ENCODE measurements at regions not wholly inside any gene's neighbourhood (a gene's known extent, or its start where the extent isn't known, plus 50 kb on each side); places are given as distances from the start of the nearest gene placed in this dataset.

- WGBS, 2 donors: 50 to 78% methylated on average over 2 of the region's 2 CpGs
- H3K9ac ChIP-seq (ENCODE audit: insufficient read depth in 1 of 2, low read length in 2 of 2): no peak overlapping the region
- H3K4me3 ChIP-seq: no peak overlapping the region
- no peak for DNase-seq
- no peaks in the 10 kb centered on the region for H3K4me1 ChIP-seq (ENCODE audit: control insufficient read depth in 5 of 5, insufficient read depth in 5 of 5, low read length in 5 of 5)
- no peak overlapping the region for H3K27ac ChIP-seq (ENCODE audit: low read depth in 1 of 2, low read length in 1 of 2)
- H3K27me3 ChIP-seq (ENCODE audit: control insufficient read depth in 3 of 3, insufficient read depth in 3 of 3, low read length in 2 of 3): no peaks in the 10 kb centered on the region
- ATAC-seq (ENCODE audit: insufficient read depth, low FRiP score): no peak
- H3K9me3 ChIP-seq (ENCODE audit: control insufficient read depth in 4 of 4, insufficient read depth in 3 of 4, low read length in 3 of 4): no peaks in the 10 kb centered on the region
- TF ChIP-seq, protein P1, sequence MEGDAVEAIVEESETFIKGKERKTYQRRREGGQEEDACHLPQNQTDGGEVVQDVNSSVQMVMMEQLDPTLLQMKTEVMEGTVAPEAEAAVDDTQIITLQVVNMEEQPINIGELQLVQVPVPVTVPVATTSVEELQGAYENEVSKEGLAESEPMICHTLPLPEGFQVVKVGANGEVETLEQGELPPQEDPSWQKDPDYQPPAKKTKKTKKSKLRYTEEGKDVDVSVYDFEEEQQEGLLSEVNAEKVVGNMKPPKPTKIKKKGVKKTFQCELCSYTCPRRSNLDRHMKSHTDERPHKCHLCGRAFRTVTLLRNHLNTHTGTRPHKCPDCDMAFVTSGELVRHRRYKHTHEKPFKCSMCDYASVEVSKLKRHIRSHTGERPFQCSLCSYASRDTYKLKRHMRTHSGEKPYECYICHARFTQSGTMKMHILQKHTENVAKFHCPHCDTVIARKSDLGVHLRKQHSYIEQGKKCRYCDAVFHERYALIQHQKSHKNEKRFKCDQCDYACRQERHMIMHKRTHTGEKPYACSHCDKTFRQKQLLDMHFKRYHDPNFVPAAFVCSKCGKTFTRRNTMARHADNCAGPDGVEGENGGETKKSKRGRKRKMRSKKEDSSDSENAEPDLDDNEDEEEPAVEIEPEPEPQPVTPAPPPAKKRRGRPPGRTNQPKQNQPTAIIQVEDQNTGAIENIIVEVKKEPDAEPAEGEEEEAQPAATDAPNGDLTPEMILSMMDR (IDR thresholded peaks at IDR 0.05; ENCODE audit: control extremely low read depth, extremely low read depth): no peak
- H3K36me3 ChIP-seq (ENCODE audit: control insufficient read depth in 4 of 4, insufficient read depth in 4 of 4, low read length in 4 of 4): no peaks in the 10 kb centered on the region
Observed at GRCh38 chr4:104549736-104550135, 55.0 kb upstream of the CXXC4 start.

DNA sequence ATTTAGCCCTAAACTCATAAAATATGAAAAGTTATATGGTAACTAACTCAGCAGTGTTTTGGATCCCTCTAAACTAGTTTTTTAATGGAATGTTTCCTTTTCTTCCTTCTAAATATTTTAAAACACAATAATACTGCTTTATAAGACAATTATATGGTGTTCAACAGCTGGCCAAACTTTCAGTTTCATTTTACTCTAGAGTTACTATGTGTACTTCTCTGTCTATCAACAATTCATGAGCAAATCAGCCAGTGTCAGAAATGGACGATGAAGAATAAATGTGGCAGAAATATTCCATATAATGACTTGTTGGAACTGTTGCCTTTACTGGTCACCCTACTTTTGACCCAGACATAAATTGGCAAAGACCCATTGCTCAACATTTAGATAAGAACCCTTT, 64.8 kb upstream of the CXXC4 start:
- Histone ChIP-seq H3K4me3 (no peak overlapping the region), H3K9ac (ENCODE audit: insufficient read depth in 1 of 2, low read length in 2 of 2) (no peak overlapping the region), H3K27me3 (ENCODE audit: control insufficient read depth in 3 of 3, insufficient read depth in 3 of 3, low read length in 2 of 3) (no peaks in the 10 kb centered on the region), H3K4me1 (ENCODE audit: control insufficient read depth in 5 of 5, insufficient read depth in 5 of 5, low read length in 5 of 5) (no peaks in the 10 kb centered on the region), H3K9me3 (ENCODE audit: control insufficient read depth in 4 of 4, insufficient read depth in 3 of 4, low read length in 3 of 4) (no peaks in the 10 kb centered on the region), H3K27ac (ENCODE audit: low read depth in 1 of 2, low read length in 1 of 2) (no peak overlapping the region), H3K36me3 (ENCODE audit: control insufficient read depth in 4 of 4, insufficient read depth in 4 of 4, low read length in 4 of 4) (no peaks in the 10 kb centered on the region)
- WGBS, 2 donors: 54 to 83% methylated on average over 1 of the region's 1 CpG
- DNase-seq: peak in 1 of 3 donors; percentile 14
- no peak for ATAC-seq (ENCODE audit: insufficient read depth, low FRiP score)
- TF ChIP-seq, protein P1 (IDR thresholded peaks at IDR 0.05; ENCODE audit: control extremely low read depth, extremely low read depth): no peak

GRCh38 chr4:104571341-104571740, 76.6 kb upstream of the CXXC4 start:
- no peak overlapping the region for H3K4me3 ChIP-seq
- TF ChIP-seq, protein P1 (IDR thresholded peaks at IDR 0.05; ENCODE audit: control extremely low read depth, extremely low read depth): no peak
- no peak overlapping the region for H3K27ac ChIP-seq (ENCODE audit: low read depth in 1 of 2, low read length in 1 of 2)
- H3K9ac ChIP-seq (ENCODE audit: insufficient read depth in 1 of 2, low read length in 2 of 2): no peak overlapping the region
- ATAC-seq (ENCODE audit: insufficient read depth, low FRiP score) (no peak), DNase-seq (no peak)
- H3K4me1 ChIP-seq (ENCODE audit: control insufficient read depth in 5 of 5, insufficient read depth in 5 of 5, low read length in 5 of 5): peaks cover 0 to 7% (median 0%) of the 10 kb centered on the region in 5 donors
- WGBS, 2 donors: 92 to 94% methylated on average over 2 of the region's 2 CpGs
- no peaks in the 10 kb centered on the region for H3K9me3 ChIP-seq (ENCODE audit: control insufficient read depth in 4 of 4, insufficient read depth in 3 of 4, low read length in 3 of 4)
- no peaks in the 10 kb centered on the region for H3K27me3 ChIP-seq (ENCODE audit: control insufficient read depth in 3 of 3, insufficient read depth in 3 of 3, low read length in 2 of 3)
- no peaks in the 10 kb centered on the region for H3K36me3 ChIP-seq (ENCODE audit: control insufficient read depth in 4 of 4, insufficient read depth in 4 of 4, low read length in 4 of 4)

GRCh38 chr4:104574371-104574770, 79.7 kb upstream of the CXXC4 start:
- Histone ChIP-seq H3K4me3 (no peak overlapping the region), H3K36me3 (ENCODE audit: control insufficient read depth in 4 of 4, insufficient read depth in 4 of 4, low read length in 4 of 4) (no peaks in the 10 kb centered on the region), H3K9ac (ENCODE audit: insufficient read depth in 1 of 2, low read length in 2 of 2) (no peak overlapping the region), H3K27me3 (ENCODE audit: control insufficient read depth in 3 of 3, insufficient read depth in 3 of 3, low read length in 2 of 3) (no peaks in the 10 kb centered on the region), H3K27ac (ENCODE audit: low read depth in 1 of 2, low read length in 1 of 2) (no peak overlapping the region), H3K9me3 (ENCODE audit: control insufficient read depth in 4 of 4, insufficient read depth in 3 of 4, low read length in 3 of 4) (no peaks in the 10 kb centered on the region), H3K4me1 (ENCODE audit: control insufficient read depth in 5 of 5, insufficient read depth in 5 of 5, low read length in 5 of 5) (peaks cover 0 to 7% (median 0%) of the 10 kb centered on the region in 5 donors)
- ATAC-seq (ENCODE audit: insufficient read depth, low FRiP score) (no peak), DNase-seq (no peak)
- 63 to 83% methylated on average over 4 of the region's 4 CpGs for WGBS, 2 donors
- TF ChIP-seq, protein P1 (IDR thresholded peaks at IDR 0.05; ENCODE audit: control extremely low read depth, extremely low read depth): no peak

Data from lung (tissue), 11 donors.